DMS153 treated with DMSO at 0.1 percent for 48 hours (cell line): ENCODE measurements at regions not wholly inside any gene's neighbourhood (a gene's known extent, or its start where the extent isn't known, plus 50 kb on each side); places are given as distances from the start of the nearest gene placed in this dataset.

Source experiments
- DNase-seq: peaks from one replicate; lab custom pipeline; 2025; ENCODE audit not compliant: unreplicated experiment; lab: John Stamatoyannopoulos, UW

GRCh38 chr11:70486731-70487130 is 88.4 kb downstream of the CTTN start:
- DNase-seq = no peak

GRCh38 chr11:70487160-70487559 is 88.8 kb downstream of the CTTN start:
- DNase-seq = no peak

GRCh38 chr11:70487756-70488155 is 89.4 kb downstream of the CTTN start:
- DNase-seq = no peak

- no peak for DNase-seq
Measured at GRCh38 chr11:70488171-70488703, 89.9 kb downstream of the CTTN start.

GRCh38 chr11:70489276-70489675 is 90.9 kb downstream of the CTTN start:
- no peak for DNase-seq

- no peak for DNase-seq
Measured at GRCh38 chr11:70490208-70490607, 91.9 kb downstream of the CTTN start.

- DNase-seq = no peak
Measured at GRCh38 chr11:70490723-70491558, 92.6 kb downstream of the CTTN start.

GRCh38 chr11:70491696-70492472 is 93.6 kb downstream of the CTTN start:
- DNase-seq = no peak

- DNase-seq = no peak
Measured at GRCh38 chr11:70493089-70493474, 94.8 kb downstream of the CTTN start.

- DNase-seq = no peak
Measured at GRCh38 chr11:70493891-70494290, 95.6 kb downstream of the CTTN start.

GRCh38 chr11:70494559-70495350 is 96.4 kb downstream of the CTTN start:
- DNase-seq = no peak

- DNase-seq = no peak
Measured at GRCh38 chr11:70495351-70496310, 97.3 kb downstream of the CTTN start.

- DNase-seq = no peak
Measured at GRCh38 chr11:70496591-70497535, 98.5 kb downstream of the CTTN start.

- DNase-seq = no peak
Measured at GRCh38 chr11:70497536-70498075, 99.3 kb downstream of the CTTN start.

- DNase-seq = no peak
Measured at GRCh38 chr11:70498171-70498571, 99.8 kb downstream of the CTTN start.

GRCh38 chr11:70498976-70499801 is 100.9 kb downstream of the CTTN start:
- DNase-seq = no peak

- DNase-seq = no peak
Measured at GRCh38 chr11:70500076-70500847, 101.9 kb downstream of the CTTN start.
